Activated T-cell treated with anti-CD3 and anti-CD28 coated beads for 4 hours (primary cell): ENCODE measurements at regions not wholly inside any gene's neighbourhood (a gene's known extent, or its start where the extent isn't known, plus 50 kb on each side); places are given as distances from the start of the nearest gene placed in this dataset.
"Not testable (repeated sequence)": the region's sequence is repeated elsewhere in the genome, so short reads cannot be mapped to it uniquely, and the experiment has no call there.

ENCODE experiments used
- DNase-seq: peaks from one replicate; pipeline ENCODE4 v3.0.0-alpha.2; 2020

DNA sequence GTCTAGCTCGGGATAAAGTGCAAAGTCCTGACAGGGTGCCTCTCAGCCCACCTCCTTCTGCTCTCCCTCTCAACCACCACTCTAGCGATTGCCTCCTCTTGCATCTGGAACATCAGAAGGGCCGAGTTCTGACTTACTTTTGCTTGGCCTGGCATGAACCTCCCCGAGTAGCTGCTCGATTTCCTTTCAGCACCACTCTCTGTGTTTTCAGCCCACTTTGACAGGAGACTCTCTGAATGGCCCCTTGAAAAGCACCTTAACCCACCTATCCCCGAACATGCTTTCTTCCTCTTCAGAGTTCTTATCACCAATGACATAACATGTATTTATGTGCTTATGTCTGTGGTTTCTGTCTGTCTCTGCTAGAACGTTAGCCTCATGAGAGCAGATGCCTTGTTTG is 225.8 kb upstream of the RUNX1 start:
- DNase-seq = no peak

DNA sequence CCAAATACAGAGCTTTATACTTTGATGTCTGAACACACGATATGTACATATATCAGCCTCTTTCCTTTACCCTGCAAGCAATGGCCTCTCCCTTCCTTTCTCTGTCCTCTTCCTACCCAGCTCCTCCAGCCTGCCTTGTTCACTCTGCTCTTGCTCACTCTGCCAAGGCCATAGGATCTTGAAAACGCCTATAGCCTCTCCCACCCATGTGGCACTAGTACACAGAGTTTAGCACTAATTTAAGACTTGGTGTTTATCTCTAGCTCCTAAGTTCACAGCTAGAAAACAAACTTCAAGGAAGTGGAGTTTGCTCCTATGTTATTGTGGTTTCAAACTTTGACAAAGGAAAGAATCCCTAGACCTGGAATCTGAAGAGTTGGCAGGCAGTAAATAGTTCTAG is 225.0 kb upstream of the RUNX1 start:
- no peak for DNase-seq

GRCh38 chr21:35273333-35273732 is 224.2 kb upstream of the RUNX1 start:
- DNase-seq = no peak

DNA sequence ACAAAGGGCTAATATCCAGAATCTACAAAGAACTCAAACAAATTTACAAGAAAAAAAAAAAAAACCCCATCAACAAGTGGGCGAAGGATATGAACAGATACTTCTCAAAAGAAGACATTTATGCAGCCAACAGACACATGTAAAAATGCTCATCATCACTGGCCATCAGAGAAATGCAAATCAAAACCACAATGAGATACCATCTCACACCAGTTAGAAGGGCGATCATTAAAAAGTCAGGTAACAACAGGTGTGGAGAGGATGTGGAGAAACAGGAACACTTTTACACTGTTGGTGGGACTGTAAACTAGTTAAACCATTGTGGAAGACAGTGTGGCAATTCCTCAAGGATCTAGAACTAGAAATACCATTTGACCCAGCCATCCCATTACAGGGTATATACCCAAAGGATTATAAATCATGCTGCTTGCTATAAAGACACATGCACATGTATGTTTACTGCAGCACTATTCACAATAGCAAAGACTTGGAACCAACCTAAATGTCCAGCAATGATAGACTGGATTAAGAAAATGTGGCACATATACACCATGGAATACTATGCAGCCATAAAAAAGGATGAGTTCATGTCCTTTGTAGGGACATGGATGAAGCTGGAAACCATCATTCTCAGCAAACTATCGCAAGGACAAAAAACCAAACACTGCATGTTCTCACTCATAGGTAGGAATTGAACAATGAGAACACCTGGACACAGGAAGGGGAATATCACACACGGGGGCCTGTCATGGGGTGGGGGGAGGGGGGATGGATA is 222.4 kb upstream of the RUNX1 start:
- DNase-seq = not testable (repeated sequence)

DNA sequence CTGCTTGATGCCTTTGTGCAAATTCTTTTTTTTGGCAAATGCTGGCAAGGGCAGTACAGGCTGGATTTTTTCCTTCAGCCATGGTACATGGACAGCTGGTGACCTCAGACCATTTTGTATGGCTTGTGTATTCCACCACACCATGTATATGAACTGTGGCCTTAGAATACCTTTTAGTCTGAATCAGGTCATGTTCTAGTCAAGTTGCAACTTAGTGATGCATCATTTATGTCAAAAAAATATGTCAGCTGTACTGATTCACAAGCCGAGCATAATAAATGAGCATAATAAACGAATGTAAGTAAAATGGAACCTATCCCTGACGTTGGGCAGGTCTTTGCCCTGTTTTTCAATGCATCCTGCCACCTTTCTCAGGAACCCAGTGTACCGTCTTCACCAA is 219.7 kb upstream of the RUNX1 start:
- DNase-seq = no peak

- DNase-seq = no peak
Measured at GRCh38 chr21:35268261-35268660, 219.2 kb upstream of the RUNX1 start.

DNA sequence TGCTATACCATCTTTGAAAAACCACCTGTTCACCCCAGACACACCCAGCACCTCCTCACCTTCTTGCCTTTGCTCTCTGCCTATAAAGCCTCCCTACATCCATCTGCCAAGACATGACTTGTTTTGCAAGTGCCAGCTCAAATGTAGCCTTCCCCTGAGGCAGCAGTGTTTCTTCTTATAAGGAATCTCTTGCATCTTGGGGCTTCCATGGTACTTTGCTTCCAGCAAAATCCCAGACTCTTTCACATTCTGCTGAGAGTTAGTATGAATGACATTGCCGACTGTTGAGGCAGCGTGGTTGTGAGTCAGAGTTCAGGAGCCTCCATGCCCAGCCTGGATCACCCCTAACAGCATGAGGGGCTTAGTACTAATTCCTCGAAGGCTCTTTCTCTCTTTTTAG is 217.4 kb upstream of the RUNX1 start:
- DNase-seq = no peak

DNA sequence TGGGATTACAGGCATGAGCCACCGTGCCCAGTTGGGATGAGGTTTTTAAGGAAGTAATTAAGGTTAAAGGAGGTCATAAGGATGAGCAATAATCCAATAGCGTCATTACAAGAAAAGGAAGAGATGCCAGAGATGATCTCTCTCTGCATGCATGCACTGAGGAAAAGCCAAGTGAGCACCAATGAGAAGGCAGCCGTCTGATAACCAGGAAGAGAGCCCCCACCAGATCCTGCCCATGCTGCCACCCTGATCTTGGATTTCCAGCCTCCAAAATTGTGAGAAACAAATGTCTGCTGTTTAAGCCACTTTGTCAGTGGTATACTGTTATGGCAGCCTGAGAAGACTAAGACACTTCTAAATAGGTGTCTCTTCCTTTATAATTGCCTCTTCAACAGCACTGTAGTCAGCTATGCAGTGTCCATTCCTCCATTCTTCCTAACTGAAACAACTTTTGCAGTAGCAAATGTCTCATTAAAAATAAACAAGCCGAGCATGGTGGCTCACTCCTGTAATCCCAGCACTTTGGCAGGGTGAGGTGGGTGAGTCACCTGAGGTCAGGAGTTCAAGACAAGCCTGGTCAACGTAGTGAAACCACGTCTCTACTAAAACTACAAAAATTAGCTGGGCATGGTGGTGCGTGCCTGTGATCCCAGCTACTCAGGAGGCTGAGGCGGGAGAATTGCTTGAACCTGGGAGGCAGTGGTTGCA is 216.2 kb upstream of the RUNX1 start:
- DNase-seq = no peak

DNA sequence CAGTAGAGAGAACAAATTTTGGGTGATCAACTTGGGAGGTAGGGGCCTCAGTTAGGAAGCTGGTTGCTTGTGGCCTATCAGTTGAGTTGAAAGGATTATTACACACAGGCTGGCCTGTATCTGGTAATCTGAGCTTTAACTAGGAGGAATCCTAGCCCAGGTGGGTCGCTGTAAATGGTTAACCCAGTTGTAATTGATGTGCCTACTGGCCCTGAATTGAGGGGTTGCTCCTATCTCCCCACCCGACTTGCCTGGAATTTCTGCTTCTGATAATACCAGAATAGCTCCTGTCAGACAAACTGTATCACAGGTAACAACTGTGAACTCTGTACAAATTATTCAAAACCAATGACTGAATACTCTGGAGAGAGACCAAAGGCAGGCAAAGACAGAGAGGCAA is 210.4 kb upstream of the RUNX1 start:
- no peak for DNase-seq

DNA sequence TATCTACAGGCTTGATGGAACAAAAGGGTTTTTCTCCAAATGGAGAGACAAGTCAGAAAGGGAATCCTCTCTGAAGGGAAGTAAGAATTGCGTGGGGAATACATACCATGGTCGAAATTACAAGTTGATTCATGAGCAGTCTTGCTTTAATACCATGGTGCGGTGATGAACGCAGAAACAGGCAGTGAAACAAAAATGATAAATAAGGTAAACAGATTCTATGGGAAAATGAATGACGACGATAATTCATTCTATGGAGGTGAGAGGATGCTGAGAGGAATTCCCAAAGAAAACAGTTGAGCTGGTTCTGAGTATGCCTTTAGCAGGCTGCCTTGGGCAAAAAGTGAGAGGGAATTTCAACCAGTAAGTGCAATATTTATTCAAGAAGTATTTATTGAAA is 209.4 kb upstream of the RUNX1 start:
- no peak for DNase-seq

DNA sequence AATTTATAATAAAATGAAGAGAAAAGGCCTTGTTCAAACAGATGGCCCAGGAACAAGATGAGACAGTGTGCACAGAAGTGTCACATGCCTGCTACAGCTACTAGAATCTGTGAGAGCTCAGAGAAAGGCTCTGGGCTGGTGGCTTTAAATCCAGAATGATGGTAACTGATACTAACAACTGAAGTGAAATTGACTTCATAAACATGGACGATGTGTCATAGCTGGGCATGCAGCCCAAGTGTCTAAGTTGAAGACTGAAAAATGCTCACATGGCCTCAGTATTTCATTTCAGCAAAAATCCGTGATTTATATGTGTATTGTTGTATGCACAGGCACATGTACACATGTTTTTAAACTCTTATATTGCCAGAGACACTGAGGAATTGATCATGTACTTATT is 208.3 kb upstream of the RUNX1 start:
- no peak for DNase-seq

- DNase-seq = no peak
Measured at GRCh38 chr21:35256468-35256988, 207.4 kb upstream of the RUNX1 start.

DNA sequence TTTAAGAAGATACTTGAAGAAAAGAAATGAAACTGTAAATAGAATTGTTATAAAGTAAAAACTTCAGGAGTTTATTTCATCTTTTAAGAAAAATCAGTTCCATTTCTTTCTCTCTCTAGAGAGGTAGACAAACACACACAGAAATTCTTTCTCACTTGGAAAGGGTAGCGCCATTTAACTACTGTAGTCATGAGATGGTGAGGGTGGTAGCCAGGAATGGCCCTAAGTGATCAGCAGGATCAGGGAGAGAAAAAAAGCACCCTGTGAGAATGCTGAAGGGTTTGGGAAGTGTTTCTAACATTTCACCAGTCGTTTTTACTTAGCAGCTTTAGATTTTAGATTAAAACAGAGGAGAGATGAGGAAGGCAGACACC is 205.7 kb upstream of the RUNX1 start:
- DNase-seq = no peak

GRCh38 chr21:35254006-35254764 is 205.1 kb upstream of the RUNX1 start:
- DNase-seq = no peak

DNA sequence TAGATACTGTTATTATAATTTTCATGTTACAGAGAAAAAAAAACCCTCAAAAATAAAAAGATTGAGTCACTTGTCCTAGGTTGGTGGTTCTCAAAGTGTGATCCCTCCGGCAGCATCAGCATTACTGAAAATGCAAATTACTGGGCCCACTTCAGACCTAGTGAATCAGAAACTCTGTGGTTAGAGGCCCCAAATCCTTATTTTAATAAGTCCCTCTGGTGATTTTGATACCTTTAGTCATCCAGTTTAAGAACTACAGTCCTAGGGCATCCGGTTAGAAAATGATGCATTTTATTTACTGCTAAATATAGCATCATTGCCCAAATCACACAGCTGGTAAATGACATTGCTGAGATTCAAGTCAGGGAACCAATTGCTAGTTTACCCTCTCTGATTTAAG is 203.7 kb upstream of the RUNX1 start:
- no peak for DNase-seq

DNA sequence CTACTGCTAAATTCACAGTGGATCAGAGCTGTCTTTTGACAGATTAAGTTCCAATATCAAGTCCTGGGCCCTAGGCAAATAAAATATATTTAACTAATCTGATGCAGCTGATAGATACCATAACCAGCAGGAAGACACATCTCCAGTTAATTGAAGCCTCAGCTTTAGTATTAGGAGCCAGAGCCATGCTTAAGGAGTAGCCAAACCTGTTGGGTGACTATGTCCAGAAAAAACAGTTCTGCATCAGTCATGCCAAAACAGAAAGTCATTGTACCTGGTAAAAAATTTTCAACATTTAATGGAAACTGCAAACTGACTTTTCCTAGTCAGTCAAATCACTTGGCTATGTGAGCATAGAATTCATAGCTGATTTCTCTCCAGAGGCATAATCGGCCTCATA is 200.5 kb upstream of the RUNX1 start:
- DNase-seq = no peak

DNA sequence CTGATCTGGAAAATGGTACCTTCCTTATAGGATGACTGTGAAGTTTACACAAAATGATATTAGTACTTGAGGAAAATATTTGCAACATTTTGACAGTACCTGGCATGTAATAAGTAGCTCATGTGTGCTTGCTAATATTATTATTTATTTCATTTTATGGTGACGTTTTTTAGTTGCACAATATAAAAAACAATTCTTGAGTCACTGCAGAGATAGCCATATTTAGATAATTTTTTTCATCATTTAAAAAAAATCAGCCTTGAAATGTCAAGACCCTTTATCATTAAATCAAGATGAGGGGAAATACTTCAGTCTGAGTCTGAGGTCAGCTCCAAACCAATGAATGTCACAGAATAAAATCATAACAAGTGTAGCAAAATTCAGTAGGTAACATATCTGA is 196.8 kb upstream of the RUNX1 start:
- no peak for DNase-seq

DNA sequence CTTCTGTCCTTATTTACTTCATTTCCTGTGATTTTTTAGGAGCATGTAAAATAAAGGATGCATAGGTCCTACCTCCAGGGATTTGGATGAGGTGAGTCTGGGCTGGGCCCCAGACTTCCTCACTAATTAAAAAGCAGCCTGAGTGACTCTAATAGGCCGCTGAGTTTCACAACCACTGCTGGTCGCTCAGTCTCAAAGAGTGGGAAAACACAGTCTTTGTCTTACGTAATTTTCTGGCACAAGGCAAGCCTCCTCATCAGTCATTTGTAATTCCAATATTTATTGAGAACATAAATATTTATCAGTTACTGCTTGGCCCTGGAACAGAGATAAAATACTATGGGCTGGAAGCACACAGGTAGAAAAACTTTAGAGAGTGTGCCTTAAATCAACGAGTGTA is 195.4 kb upstream of the RUNX1 start:
- no peak for DNase-seq

DNA sequence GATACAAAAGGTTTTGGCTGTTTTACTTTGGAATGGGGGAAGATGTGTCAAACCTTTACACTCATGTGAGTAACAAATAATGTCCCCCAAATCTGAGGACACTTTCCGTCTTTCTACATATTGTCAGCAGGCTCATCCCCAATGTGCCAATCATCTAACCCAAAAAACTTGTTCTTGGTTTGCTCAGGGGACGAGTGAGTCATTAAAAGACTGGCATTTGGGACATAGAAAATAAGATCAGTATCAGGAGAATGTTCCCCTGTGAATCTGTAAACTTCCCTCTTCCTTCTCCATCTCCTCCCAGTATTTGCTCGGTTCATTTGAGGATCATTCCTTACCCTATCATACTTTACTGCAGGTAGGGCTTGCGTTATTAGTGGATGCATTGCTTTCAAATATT is 194.1 kb upstream of the RUNX1 start:
- DNase-seq = no peak

- DNase-seq = no peak
Measured at GRCh38 chr21:35239811-35240219, 190.7 kb upstream of the RUNX1 start.

DNA sequence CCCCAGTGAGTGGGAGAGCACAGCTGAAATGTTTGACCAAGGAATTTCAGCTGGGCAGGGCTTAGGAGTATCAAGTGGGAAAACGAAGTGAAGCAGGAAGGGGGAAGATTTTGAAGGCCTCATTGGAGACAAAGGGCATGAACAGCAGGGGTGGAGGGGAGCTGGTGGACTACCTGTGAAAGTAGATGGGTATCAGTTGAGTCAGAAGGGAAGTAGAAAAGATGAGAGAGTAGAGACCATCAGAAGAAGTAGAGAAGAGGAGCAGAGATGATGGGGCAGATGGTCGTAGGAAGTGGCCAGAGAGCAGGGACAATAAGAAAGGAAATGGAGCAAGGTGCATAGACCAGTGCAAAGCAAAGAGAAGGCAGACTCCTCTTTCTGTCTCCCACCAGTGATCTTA is 189.0 kb upstream of the RUNX1 start:
- DNase-seq = no peak

GRCh38 chr21:35237287-35237686 is 188.2 kb upstream of the RUNX1 start:
- DNase-seq = no peak

DNA sequence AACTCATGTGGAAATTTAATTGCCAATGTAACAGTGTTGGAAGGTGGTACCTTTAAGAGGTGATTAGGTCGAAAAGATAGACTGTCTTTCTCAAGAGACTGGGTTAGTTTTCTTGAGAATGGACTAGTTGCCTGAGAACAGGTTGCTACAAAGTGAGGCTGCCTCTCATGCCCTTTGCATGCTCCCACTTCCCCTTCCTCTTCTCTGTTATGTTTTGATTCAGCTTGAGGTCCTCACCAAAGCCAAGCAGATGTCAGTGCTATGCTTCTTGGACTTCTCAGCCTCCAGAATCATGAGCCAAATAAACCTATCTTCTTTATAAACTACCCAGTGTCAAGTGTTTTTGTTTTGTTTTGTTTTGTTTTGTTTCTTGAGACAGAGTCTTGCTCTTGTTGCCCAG is 187.0 kb upstream of the RUNX1 start:
- no peak for DNase-seq

GRCh38 chr21:35234725-35235124 is 185.6 kb upstream of the RUNX1 start:
- no peak for DNase-seq
